ENCODE measurements at regions not wholly inside any gene's neighbourhood (a gene's known extent, or its start where the extent isn't known, plus 50 kb on each side); places are given as distances from the start of the nearest gene placed in this dataset.

GRCh38 chr16:85328676-85329058 lies 216.4 kb upstream of the CIBAR2 start:
- Histone ChIP-seq H3K4me3 (no peak overlapping the region), H3K9me3 (no peaks in the 10 kb centered on the region), H3K4me1 (peaks cover 22 to 45% (median 33%) of the 10 kb centered on the region in 4 donors), H3K27ac (no peak overlapping the region), H3K36me3 (no peaks in the 10 kb centered on the region), H3K27me3 (no peaks in the 10 kb centered on the region)
- TF ChIP-seq POLR2A (IDR thresholded peaks at IDR 0.05) (no peak), EP300 (IDR thresholded peaks at IDR 0.05; ENCODE audit: low read depth) (no peak), POLR2AphosphoS5 (IDR thresholded peaks at IDR 0.05) (no peak), CTCF (IDR thresholded peaks at IDR 0.05) (no peak)
- 36% methylated on average over 14 of the region's 17 CpGs; no CpG with 5 or more reads in 1 of the 2 donors for WGBS, 2 donors (ENCODE audit: low coverage in 1 of 2)
- in situ Hi-C loops (cut with MboI; ENCODE audit: low pct_ligation_motif_present in 1 of 4, low pct_unique_long_range_greater_than_20kb in 1 of 4, low sequenced_read_pairs in 3 of 4), result no loop called here
- DNase-seq, result no peak
- intact Hi-C loops (cut with DNase I; ENCODE audit: low total_unique reads), result loop anchor here (10.0 kb wide), 1 partner anchor 286 kb away; the partner anchor contains the start of gene GSE1

GRCh38 chr16:85329059-85329812 lies 217.0 kb upstream of the CIBAR2 start:
- H3K4me1 ChIP-seq, result peaks cover 22 to 50% (median 38%) of the 10 kb centered on the region in 4 donors
- TF ChIP-seq POLR2AphosphoS5 (IDR thresholded peaks at IDR 0.05) (peak in 1 of 3 donors; percentile 35), EP300 (IDR thresholded peaks at IDR 0.05; ENCODE audit: low read depth) (no peak), POLR2A (IDR thresholded peaks at IDR 0.05) (no peak)
- H3K36me3 ChIP-seq, result no peaks in the 10 kb centered on the region
- intact Hi-C loops (cut with DNase I; ENCODE audit: low total_unique reads) (loop anchor here (10.0 kb wide), 1 partner anchor 286 kb away; the partner anchor contains the start of gene GSE1), in situ Hi-C loops (cut with MboI; ENCODE audit: low pct_ligation_motif_present in 1 of 4, low pct_unique_long_range_greater_than_20kb in 1 of 4, low sequenced_read_pairs in 3 of 4) (no loop called here)
- H3K4me3 ChIP-seq, result peak overlapping the region in 1 of 4 donors; percentile 7
- H3K27me3 ChIP-seq, result no peaks in the 10 kb centered on the region
- H3K27ac ChIP-seq, result peak overlapping the region in 2 of 4 donors; percentile 61 to 69
- peak; percentile 68 for DNase-seq
- no peaks in the 10 kb centered on the region for H3K9me3 ChIP-seq
- 33% methylated on average over 28 of the region's 28 CpGs; no CpG with 5 or more reads in 1 of the 2 donors for WGBS, 2 donors (ENCODE audit: low coverage in 1 of 2)

- H3K4me1 ChIP-seq, result peaks cover 24 to 60% (median 47%) of the 10 kb centered on the region in 4 donors
- H3K27me3 ChIP-seq, result no peaks in the 10 kb centered on the region
- peak overlapping the region in 2 of 4 donors; percentile 52 to 69 for H3K27ac ChIP-seq
- H3K36me3 ChIP-seq, result no peaks in the 10 kb centered on the region
- TF ChIP-seq POLR2A (IDR thresholded peaks at IDR 0.05), result no peak
- TF ChIP-seq POLR2AphosphoS5 (IDR thresholded peaks at IDR 0.05), result no peak
- TF ChIP-seq CTCF (IDR thresholded peaks at IDR 0.05), result no peak
- TF ChIP-seq EP300 (IDR thresholded peaks at IDR 0.05; ENCODE audit: low read depth), result no peak
- in situ Hi-C loops (cut with MboI; ENCODE audit: low pct_ligation_motif_present in 1 of 4, low pct_unique_long_range_greater_than_20kb in 1 of 4, low sequenced_read_pairs in 3 of 4) (no loop called here), intact Hi-C loops (cut with DNase I; ENCODE audit: low total_unique reads) (no loop called here)
- no peak overlapping the region for H3K4me3 ChIP-seq
- no peak for DNase-seq
- no peaks in the 10 kb centered on the region for H3K9me3 ChIP-seq
- WGBS, 2 donors (ENCODE audit: low coverage in 1 of 2), result 49 to 54% methylated on average over 4 to 21 of the region's 21 CpGs
These were observed 217.9 kb upstream of the CIBAR2 start for GRCh38 chr16:85330006-85330693.

- H3K27ac ChIP-seq, result peak overlapping the region in 1 of 4 donors; percentile 52
- no peak for DNase-seq
- no peaks in the 10 kb centered on the region for H3K9me3 ChIP-seq
- peaks cover 28 to 64% (median 50%) of the 10 kb centered on the region in 4 donors for H3K4me1 ChIP-seq
- no peaks in the 10 kb centered on the region for H3K27me3 ChIP-seq
- intact Hi-C loops (cut with DNase I; ENCODE audit: low total_unique reads), result no loop called here
- H3K36me3 ChIP-seq, result no peaks in the 10 kb centered on the region
- TF ChIP-seq CTCF (IDR thresholded peaks at IDR 0.05), result peak; percentile 15 to 47 (median 29)
- no peak for TF ChIP-seq POLR2AphosphoS5 (IDR thresholded peaks at IDR 0.05)
- 40 to 44% methylated on average over 6 of the region's 6 CpGs for WGBS, 2 donors (ENCODE audit: low coverage in 1 of 2)
- in situ Hi-C loops (cut with MboI; ENCODE audit: low pct_ligation_motif_present in 1 of 4, low pct_unique_long_range_greater_than_20kb in 1 of 4, low sequenced_read_pairs in 3 of 4), result no loop called here
- H3K4me3 ChIP-seq, result no peak overlapping the region
These were observed 218.5 kb upstream of the CIBAR2 start for GRCh38 chr16:85330694-85331188.
